Erythroblast (primary cell): ENCODE measurements at regions not wholly inside any gene's neighbourhood (a gene's known extent, or its start where the extent isn't known, plus 50 kb on each side); places are given as distances from the start of the nearest gene placed in this dataset.

ENCODE experiments used
- GATA1 ChIP-seq: IDR thresholded peaks from 2 replicates; pipeline ENCODE4 v1.6.1; 2011; ENCODE audit warnings: low read depth, mild to moderate bottlenecking, control low read depth, low read length, moderate library complexity
- POLR2A ChIP-seq: IDR thresholded peaks from 2 replicates; pipeline ENCODE4 v1.6.1; 2011; ENCODE audit warnings: mild to moderate bottlenecking, low read length

- TF ChIP-seq POLR2A (no peak), GATA1 (no peak)
These were observed 547.5 kb upstream of the CT83 start for GRCh38 chrX:117010243-117010642.
